NCI-H69 (cell line): ENCODE measurements at regions not wholly inside any gene's neighbourhood (a gene's known extent, or its start where the extent isn't known, plus 50 kb on each side); places are given as distances from the start of the nearest gene placed in this dataset.

ENCODE experiments used
- DNase-seq: peaks from one replicate; lab custom pipeline; 2025; lab: John Stamatoyannopoulos, UW

DNA sequence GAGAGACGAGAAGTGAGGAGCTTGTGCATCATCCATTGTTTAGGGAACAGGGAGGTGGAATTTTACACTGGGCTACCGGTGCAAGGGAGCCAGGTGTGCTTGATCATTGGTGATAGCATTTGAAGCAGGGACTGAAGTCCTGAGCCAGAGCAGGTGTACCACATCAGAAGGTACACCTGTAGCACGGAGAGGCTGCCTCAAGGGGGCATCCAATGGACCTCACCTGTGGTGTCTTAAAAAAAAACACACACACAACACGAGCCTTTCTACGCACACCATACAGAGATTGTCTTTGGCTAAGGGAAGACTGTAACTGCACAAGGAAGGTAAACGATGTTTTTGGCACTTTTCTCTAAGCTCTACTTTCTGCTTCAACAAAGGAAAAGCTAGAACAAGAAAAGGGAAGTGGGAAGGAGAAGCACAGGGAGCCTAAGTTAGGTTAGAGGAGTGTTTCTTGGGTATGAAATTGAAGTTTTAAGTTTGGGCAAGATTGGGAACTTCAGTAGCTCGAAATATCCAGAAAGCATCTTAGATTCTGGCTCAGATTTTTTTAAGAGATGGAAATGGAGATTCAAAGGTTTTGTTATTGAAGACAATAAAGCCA lies 334.3 kb upstream of the FBXO33 start:
- peak; percentile 15 for DNase-seq

DNA sequence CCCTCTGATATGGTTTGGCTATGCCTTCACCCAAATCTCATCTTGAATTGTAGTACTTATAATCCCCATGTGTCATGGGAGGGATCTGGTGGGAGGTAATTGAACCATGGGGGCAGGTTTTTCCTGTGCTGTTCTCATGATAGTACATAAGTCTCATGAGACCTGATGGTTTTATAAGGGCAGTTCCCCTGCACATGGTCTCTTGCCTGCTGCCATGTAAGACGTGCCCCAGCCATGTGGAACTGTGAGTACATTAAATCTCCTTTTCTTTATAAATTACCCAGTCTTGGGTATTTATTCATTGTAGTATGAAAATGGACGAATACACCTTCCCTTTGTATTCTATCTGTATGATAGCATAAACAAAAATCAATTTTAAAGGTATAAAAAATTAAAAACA lies 333.4 kb upstream of the FBXO33 start:
- no peak for DNase-seq

DNA sequence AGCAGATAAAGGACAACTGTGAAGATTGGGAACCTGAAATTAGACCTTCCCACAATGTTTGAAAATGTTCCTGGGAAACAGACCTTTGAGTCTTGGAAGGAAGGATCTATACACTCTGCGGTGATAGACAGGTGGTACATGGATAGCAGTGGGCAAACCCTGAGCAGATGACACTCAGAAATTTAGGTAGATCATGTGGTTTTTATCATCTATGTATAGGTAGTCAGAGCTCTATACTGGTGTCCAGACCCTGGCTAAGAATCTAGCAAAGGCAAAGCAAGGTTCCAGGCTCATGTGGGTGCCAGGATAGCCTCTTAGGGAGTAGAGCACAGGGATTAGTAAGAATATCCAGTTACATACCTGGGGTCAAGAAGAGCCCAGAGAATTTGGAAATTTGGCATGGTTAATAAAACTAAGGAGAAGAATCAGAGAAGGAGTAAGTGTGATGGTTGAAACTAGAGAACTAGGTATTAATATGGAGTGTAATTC lies 331.2 kb upstream of the FBXO33 start:
- DNase-seq: no peak

DNA sequence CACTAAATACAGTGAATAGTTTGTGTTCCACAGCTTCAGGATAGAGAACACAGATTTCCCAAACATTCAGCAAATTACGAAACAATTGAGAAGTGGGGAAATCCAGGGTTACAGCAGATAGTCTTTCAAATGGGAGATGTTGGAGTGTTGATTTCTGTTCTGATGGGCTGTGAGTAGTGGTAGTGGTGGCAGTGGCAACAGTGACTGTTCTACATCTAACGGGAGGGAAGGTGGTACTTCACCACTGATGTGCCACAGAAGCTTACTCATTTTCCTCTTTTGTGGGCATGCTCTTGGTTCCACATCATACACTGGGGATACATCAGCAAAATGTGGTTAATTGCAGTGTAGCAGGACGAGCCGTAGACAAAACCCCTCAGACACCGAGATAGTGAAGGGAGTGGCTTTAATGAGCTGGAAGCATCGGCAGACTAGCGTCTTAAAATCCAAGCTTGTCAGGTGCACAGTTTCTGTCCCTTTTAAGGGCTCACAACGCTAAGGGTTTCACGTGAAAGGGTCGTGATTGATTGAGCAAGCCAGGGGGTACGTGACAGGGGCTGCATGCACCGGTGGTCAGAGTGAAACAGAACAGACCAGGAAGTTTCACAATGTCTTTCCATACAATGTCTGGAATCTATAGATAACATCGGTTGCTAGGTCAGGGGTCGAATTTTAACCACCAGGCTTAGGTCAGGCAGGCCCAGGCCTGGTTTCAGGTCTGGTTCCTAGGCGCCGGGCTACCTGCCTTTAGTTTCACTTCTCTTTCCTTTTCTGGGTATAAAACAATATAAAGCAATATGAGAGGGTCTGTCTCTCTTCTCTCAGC lies 330.6 kb upstream of the FBXO33 start:
- no peak for DNase-seq

DNA sequence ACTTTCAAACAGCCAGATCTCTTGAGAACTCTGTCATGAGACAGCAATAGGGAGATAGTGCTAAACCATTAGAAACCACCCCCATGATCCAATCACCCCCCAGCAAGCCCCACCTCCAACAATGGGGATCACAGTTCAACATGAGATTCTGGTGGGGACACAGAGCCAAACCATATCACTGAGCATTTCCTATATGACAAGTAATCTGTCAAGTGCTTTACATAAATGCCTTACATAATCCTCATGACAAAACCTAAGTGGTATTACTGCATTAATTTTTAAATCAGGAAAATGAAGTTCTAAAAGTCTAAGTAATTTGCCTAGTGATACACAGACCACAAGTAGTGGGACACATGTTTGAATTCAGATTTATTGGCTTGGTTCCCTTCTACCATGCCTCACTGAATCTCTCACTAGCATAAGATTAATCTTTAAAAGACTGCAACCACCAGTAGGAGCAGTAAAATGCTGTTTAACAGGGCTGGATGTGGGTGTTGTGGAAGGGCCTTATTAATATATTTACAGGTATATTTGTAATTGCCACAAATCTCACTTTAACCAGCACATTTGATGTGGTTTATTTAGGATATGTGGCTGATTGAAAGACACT lies 323.1 kb upstream of the FBXO33 start:
- no peak for DNase-seq

DNA sequence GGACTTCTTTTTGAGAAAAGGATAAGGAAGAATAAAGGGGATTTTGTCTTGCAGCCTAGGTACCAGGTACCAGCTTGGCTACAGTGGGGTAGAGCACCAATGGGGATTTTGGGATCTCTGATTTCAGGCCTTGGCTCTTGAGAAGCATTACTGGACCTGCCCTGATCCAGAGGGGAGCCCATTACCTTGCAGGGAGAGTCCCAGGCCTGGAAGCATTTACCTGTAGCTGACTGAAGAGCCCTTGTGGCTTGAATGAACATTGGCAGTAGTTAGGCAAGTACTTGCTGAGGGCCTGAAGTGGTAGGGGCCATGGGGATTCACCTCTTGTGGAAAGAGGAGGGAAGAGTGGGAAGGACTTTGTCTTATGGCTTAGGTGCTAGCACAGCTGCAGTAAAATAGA lies 308.2 kb upstream of the FBXO33 start:
- DNase-seq: no peak

DNA sequence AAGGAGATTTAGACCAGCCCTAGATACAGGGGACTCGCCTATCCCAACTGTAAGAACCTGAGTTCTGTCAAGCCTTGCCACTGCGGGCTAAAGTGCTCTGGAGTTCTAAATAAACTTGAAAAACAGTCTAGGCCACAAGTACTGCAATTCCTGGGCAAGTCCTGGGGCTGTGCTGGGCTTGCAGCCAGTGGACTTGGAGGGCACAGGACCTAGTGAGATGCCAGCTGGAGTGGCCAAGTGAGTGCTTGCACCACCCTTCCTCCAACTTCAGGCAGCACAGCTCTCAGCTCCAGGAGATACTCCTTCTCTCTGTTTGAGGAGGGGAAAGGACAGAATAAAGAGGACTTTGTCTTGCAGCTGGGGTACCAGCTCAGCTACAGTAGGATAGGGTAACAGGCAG lies 307.6 kb upstream of the FBXO33 start:
- no peak for DNase-seq

DNA sequence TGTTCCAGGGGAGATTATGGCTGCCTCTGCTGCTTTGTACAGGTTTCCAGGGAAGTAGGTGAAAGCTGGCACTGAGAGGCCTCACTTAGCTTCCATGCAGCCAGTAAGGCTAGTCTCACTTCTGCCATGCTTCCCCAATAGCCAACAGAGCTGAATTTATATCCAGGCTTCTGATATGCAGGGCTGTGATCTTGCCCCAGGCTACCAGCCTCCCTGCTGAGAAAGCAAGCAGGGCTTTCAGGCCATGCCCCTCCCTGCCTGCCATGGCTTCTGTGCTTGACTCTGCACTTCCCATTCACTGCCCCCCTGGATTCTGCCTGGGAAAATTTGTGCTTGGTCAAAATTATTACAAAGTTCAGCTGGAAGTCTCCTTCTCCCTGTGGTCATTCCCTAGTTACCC lies 302.1 kb upstream of the FBXO33 start:
- peak; percentile 65 for DNase-seq

DNA sequence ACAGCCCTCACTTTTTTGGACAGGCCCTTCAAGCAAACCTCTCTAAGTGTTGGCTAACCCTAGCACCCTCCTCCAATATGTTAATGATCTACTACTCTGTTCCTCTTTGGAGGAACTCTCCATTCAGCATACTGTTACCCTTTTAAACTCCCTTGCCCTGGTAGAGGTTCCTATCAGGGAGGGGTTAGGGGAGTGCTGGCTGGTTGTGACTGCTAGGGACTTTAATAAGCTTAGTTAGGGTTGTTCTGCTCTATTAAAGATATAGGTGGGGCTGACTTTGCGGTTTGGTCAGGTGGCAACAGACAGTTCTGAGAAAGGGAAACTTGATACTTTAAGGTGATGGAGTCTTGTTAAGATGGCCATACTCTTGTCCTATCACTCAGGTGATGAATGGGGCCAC lies 301.5 kb upstream of the FBXO33 start:
- DNase-seq: no peak

DNA sequence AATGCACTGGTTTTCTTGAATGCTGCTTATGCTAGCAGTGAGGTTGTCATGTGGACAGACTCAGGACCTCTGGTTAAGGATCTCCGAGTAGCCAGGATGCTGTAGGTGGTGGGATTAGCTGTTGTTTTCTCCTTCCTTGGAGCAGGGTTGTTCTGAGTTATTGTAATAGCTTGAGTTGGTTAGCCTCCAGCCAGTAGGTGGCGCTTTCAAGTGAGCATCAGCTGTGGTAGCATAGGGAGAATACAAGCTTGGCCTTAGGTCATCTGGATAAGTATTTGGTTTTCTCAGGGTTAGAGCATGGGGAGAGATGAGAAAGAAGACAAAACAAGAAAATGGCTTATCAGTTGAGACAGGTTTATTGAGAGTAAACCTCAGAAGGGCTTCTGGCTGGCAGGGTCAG lies 299.7 kb upstream of the FBXO33 start:
- DNase-seq: peak; percentile 9

DNA sequence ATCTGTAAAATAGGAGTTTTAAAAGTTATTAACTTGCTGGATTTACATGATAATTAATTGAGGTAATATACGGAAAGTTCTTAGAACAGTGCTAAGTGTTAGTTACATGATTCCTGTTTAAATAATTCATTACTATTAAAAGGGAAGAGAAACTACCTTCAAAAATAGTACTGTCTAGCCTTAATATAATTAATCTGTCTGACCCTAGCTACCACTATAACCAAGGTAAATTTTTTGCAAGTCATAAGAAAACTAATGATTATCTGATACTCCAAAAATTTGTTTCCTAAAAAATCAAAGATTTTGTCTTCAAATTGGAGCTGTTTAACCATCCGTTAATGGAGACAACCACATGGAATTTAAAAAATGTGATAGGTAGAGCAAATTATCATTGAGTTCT lies 294.3 kb upstream of the FBXO33 start:
- no peak for DNase-seq

DNA sequence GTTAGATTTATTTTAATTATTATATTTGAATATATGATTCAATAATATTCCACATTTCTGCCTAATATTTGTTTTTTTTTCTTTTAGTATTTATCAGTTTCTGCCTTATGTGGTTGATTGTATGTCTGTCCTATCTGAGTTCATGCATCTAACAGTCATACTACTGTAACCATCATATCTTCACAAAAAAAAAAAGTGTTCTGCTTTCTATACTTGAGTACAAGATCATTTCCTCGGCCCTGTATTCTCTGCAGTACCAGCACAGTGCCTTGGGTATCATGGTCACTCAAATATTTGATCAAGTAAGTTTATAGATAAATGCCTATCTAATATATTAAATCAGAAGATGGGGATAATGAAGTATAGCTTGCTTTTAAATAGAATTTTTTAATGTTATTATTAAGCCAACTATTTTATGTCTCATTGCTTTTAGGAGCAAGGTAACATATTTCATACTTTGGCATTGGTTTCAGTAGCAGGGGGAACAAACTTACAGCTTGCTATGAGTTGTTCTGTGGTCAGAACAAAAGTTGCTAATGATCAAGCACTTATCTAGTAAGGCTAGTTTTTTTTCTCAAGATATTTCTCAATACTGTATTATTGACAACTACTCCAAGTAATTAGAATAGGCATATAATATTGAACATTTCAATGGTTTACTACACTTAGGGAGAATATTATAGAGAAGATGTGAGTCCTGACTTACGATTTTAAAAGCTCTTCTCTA lies 290.5 kb upstream of the FBXO33 start:
- DNase-seq: no peak

DNA sequence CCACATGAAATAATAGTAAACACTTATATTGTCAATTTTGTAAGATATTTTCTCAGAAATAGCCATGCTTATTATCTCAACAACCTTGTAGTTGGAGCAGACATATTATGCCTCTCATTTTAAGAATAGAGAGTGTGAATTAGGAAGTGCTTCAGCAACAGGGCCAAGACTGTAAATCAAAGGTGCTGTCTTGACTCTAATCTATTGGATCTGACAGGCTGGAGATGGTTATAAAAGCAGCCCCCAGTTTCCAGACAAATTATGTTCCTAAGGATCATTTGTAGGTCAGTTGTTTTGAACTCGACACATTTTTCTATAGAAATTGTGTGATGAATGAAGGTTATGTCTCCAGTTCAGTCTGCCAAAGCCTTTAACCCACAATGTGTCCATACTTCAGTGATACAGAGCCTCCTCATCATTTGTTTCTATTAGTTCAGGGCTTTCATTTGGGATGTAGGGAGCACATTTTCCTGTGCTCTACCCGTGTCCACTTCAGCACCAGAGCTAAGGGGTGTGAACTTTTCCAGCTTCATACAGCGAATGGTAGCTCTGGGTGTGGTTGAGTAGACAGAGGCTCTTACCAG lies 284.8 kb upstream of the FBXO33 start:
- DNase-seq: no peak

DNA sequence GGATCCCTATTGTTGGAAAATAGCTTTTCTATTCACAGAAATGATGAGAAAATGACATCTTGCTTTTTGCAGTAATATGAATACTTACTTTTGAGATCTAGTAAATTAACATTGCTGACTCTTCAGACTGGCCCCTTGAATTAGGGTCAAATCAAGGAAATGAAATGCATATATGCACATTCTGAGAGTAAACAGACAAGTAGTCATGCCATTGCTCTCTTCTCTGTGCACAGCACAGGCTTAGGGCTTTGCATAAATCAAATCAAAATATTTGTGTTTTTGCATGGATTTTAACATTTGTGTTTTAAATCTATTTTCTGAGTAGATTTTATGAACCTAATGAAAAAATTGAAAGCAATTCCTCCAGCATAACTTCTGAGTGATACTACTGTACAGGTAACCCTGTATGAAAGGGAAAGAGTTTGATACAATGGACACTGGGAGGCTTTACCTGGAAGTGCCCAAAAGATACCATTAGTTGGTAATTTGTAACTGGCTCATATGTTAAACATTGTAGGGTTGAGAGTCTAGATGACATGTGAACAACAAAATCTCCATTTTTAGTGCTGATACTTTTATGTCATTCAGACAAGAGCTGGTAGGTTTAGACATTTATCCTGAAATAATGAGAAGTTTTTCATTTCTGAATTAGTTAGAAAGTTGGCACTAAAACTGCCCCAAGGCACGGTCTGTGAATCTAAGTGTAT lies 280.2 kb upstream of the FBXO33 start:
- no peak for DNase-seq

DNA sequence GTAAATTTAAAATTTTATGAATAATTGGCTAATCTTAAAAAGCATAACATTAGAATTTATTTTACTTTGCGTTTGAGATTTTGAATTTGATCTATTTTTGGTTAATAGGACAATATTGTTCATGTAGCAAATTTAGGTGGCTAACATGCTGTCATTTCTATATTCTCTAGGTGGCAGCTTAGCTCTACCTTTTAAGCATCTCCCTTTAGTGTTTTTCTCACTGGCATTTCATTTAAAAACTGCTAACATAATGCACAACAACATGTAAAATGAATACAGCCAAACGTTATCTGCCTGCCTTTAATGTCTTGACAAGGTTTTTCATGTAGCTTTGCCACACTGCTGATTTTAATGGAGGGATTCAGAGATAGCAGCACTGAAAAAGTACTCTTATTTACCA lies 272.4 kb upstream of the FBXO33 start:
- peak; percentile 20 for DNase-seq

DNA sequence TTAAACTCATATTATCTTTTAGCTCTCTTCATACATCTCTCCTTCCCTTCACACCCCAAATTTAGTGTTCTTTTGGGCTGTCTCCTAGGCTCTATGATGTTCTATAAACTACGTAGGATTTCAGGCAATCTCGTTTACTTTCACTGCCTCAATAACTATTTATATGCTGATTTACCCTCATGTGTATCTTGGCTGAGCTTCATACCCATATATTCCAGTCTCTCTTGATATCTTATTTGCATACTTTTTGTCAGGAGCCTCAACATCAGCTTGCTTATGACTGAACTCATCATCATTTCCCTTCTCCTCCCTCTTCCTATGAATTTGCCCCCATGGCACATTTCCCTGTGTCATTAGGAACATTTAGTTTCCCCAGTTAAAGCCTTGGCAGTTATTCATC lies 262.1 kb upstream of the FBXO33 start:
- no peak for DNase-seq

DNA sequence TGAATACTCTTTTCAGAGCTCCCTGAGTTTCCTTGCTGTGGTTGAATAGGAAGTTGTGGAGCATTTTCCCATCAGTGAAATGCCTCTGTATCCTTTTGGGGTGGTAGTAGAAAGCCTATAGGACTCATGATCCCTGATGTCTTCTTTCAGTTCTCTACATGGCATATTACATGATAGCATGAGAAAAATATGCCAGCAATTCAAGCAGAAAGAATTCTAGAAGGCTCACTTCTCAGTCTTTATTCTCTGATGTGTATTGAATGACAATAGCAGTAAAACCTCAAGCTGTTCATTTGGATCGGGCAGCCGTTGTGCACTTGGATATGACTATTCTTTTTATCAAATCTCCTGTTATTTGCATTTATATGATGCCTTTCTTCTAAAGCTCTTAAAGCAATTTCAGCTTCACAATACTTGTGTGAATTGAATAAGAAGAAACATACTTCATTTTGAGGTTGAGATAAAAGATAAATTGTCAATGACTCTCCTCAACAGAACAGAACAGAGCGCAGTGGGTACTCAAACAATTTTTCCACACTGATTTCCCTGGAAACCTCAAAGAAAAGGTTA lies 251.5 kb upstream of the FBXO33 start:
- no peak for DNase-seq

DNA sequence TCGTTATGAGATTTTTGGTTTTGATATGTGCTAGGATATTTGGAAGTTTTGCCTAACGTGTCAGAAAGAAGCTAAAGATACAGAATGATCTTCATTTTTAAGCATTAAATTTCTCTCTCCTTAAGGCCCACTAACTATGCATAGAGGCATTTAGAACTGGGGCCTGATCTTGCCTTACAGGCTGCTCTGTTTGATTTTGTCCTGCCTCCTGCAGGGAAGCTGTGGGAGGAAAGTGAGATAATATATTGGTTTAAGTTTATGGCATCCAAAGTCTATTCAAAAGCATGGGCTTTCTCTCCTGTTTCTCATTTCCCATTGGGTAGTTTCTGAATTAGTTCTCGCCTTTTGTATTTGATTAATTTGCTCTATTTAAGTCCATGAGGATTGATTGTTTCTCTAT lies 250.3 kb upstream of the FBXO33 start:
- peak; percentile 81 for DNase-seq

DNA sequence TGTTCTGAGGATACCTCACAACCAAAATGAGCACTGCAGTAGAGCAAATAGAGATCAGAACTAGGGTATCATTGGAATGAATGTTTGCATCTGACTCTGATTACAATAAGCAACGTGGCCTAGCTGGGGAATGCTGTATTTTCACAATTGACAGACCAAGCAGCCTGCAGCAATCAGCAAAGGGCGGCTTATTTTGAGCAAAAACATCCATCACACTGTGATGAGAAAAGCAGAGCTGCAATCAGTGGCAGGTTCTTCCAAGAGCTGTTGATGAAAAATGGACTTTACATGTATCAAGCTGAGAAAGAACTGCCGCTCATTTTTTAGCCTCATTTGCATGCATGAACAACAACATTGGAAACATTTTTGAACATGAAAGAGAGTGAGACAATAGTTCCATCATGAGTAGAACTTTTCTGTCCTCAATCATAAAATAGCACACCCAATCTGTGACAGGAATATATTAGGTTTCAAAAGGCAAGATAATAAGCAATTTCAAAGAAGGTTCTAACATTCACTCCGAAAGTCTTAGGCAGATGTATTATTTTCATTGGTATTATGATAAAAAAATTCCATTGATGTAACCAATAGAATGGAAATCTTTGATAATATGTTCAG lies 249.7 kb upstream of the FBXO33 start:
- peak; percentile 15 for DNase-seq

DNA sequence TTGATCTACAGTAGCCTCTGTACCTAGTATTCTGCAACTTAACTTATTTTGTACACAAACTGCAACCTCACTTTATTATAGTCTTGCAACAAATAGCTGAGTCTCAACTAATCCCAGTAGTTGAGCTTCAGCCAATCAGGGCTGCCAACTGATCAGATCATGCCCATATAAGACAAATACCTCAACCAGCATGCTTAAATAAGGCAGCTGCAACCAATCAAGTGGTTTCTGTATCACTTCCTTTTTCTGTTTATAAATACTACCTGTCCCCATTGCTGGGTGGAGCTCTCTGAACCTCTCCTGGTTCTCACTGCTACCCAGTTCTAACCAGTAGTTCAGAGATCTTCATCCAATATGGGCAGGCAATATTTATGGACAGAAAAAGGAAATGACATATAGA lies 248.5 kb upstream of the FBXO33 start:
- DNase-seq: no peak

DNA sequence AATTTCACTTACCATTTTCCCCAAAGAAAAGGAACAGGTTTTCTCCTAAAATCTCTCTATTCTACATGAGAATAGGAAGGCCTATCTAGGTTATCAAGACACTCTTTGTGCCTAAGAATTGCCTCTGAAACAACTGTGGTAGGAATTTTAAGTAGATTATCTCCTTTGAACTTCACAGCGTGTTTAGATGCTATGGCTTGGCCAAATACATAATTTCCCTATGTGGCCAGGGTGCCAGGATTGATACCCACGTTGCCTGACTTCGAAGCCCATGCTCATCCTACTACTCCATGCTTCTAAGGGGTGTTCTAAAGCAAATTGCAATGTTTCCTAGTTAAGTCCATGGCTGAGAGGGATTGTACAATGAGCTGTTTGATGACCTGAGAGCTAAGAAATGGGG lies 241.5 kb upstream of the FBXO33 start:
- DNase-seq: no peak
